ENCODE measurements at regions not wholly inside any gene's neighbourhood (a gene's known extent, or its start where the extent isn't known, plus 50 kb on each side); places are given as distances from the start of the nearest gene placed in this dataset.

DNA sequence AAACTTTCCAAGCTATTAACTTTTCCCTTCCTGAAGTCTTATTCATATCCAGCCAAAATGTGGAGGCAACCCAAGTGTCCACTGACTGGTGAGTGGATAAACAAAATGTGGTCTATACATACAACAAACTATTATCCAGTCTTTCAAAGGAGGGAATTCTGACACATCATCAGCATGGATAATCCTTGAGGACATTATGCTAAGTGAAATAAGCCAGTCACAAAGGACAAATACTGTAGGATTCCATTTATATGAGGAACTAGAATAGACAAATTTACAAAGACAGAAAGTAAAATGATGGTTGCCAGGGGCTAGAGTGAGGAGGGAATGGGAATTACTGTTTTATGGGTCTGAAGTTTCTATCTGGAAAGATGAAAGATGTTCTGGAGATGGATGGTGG lies 178.7 kb upstream of the PITX2 start:
- H3K4me1 ChIP-seq (ENCODE audit: low read length) = no peaks in the 10 kb centered on the region
- no peaks in the 10 kb centered on the region for H3K9me3 ChIP-seq (replicated peaks; ENCODE audit: insufficient read depth, low read length)
- H3K4me2 ChIP-seq (ENCODE audit: low read depth, low read length) = no peak overlapping the region
- H3K79me2 ChIP-seq (ENCODE audit: low read length) = no peaks in the 10 kb centered on the region
- H4K20me1 ChIP-seq (ENCODE audit: insufficient read depth, low read length) = no peaks in the 10 kb centered on the region
- H3K9me2 ChIP-seq (replicated peaks; ENCODE audit: insufficient read depth, low read length) = no peaks in the 10 kb centered on the region
- no peak overlapping the region for H3K9ac ChIP-seq (ENCODE audit: low read length)
- no peak for DNase-seq
- no peaks in the 10 kb centered on the region for H3F3A ChIP-seq (ENCODE audit: insufficient read depth, low read length)
- H3K27me3 ChIP-seq (replicated peaks; ENCODE audit: insufficient read depth, low read length) = no peaks in the 10 kb centered on the region
- H2AFZ ChIP-seq (ENCODE audit: low read length) = no peak overlapping the region
- no peak overlapping the region for H3K4me3 ChIP-seq (ENCODE audit: low read length)
- H3K27ac ChIP-seq (ENCODE audit: low read length) = no peak overlapping the region
- H3K36me3 ChIP-seq (replicated peaks; ENCODE audit: insufficient read depth, low read length) = no peaks in the 10 kb centered on the region
- TF ChIP-seq, protein P1, sequence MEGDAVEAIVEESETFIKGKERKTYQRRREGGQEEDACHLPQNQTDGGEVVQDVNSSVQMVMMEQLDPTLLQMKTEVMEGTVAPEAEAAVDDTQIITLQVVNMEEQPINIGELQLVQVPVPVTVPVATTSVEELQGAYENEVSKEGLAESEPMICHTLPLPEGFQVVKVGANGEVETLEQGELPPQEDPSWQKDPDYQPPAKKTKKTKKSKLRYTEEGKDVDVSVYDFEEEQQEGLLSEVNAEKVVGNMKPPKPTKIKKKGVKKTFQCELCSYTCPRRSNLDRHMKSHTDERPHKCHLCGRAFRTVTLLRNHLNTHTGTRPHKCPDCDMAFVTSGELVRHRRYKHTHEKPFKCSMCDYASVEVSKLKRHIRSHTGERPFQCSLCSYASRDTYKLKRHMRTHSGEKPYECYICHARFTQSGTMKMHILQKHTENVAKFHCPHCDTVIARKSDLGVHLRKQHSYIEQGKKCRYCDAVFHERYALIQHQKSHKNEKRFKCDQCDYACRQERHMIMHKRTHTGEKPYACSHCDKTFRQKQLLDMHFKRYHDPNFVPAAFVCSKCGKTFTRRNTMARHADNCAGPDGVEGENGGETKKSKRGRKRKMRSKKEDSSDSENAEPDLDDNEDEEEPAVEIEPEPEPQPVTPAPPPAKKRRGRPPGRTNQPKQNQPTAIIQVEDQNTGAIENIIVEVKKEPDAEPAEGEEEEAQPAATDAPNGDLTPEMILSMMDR (IDR thresholded peaks at IDR 0.05; ENCODE audit: low read length) = no peak
- TF ChIP-seq EZH2 (optimal IDR thresholded peaks at IDR 0.05; ENCODE audit: low read depth, low read length) (no peak), EZH2phosphoT487 (IDR thresholded peaks at IDR 0.05; ENCODE audit: low read length) (no peak)

DNA sequence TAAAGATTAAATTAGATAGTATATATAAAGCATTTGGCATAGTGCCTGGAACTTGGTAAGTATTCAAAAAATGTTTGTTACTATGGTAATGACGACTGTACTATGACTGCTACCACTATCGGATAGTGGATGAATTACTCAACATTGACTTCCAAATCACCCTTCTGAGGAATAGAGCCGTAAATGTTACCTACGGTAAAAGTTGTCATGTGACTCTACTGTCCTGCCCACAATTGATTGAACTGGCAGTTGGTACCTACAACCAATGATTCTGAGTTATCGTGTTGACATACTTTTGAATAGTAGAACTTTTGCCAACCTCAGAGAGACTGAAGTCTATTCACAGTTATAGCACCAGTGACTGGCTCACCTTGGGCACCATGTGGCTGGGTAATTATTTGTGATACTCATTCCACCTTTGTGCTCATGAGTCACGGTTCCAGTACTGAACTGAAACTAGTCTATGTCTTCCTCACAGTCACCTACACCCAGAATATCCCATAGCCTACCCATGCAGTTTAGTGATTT lies 185.5 kb upstream of the PITX2 start:
- no peaks in the 10 kb centered on the region for H3K9me3 ChIP-seq (replicated peaks; ENCODE audit: insufficient read depth, low read length)
- no peak overlapping the region for H2AFZ ChIP-seq (ENCODE audit: low read length)
- H3K4me1 ChIP-seq (ENCODE audit: low read length) = no peaks in the 10 kb centered on the region
- H3K79me2 ChIP-seq (ENCODE audit: low read length) = no peaks in the 10 kb centered on the region
- H3K27ac ChIP-seq (ENCODE audit: low read length) = no peak overlapping the region
- H3K4me2 ChIP-seq (ENCODE audit: low read depth, low read length) = no peak overlapping the region
- H3K27me3 ChIP-seq (replicated peaks; ENCODE audit: insufficient read depth, low read length) = no peaks in the 10 kb centered on the region
- no peak overlapping the region for H3K4me3 ChIP-seq (ENCODE audit: low read length)
- no peaks in the 10 kb centered on the region for H3F3A ChIP-seq (ENCODE audit: insufficient read depth, low read length)
- no peaks in the 10 kb centered on the region for H4K20me1 ChIP-seq (ENCODE audit: insufficient read depth, low read length)
- no peaks in the 10 kb centered on the region for H3K9me2 ChIP-seq (replicated peaks; ENCODE audit: insufficient read depth, low read length)
- DNase-seq = no peak
- no peaks in the 10 kb centered on the region for H3K36me3 ChIP-seq (replicated peaks; ENCODE audit: insufficient read depth, low read length)
- no peak for TF ChIP-seq EZH2phosphoT487 (IDR thresholded peaks at IDR 0.05; ENCODE audit: low read length)
- no peak for TF ChIP-seq EZH2 (optimal IDR thresholded peaks at IDR 0.05; ENCODE audit: low read depth, low read length)
- TF ChIP-seq, protein P1 (IDR thresholded peaks at IDR 0.05; ENCODE audit: low read length) = no peak
- H3K9ac ChIP-seq (ENCODE audit: low read length) = no peak overlapping the region

DNA sequence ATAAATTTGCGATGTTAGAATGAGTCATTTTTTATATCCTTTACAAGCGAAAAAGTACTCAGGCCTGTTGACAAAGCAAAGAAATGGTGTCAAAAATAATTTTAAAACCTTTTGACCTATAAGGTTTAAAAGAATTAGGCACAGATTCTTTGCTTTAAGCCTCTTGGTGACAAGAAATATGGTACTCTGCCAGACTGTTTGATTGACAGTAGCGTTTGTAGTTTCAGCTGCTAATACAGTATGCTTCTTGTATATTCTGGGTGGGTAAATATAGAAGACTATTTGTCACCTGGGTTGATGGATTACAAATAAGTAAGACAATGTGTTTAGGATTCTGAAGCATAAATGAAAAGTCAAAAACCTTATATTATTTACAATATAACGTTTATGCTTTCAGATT lies 193.1 kb upstream of the PITX2 start:
- Histone ChIP-seq H3F3A (ENCODE audit: insufficient read depth, low read length) (no peaks in the 10 kb centered on the region), H3K27ac (ENCODE audit: low read length) (no peak overlapping the region), H3K4me2 (ENCODE audit: low read depth, low read length) (no peak overlapping the region), H4K20me1 (ENCODE audit: insufficient read depth, low read length) (no peaks in the 10 kb centered on the region), H2AFZ (ENCODE audit: low read length) (no peak overlapping the region), H3K36me3 (replicated peaks; ENCODE audit: insufficient read depth, low read length) (no peaks in the 10 kb centered on the region), H3K9ac (ENCODE audit: low read length) (no peak overlapping the region), H3K9me2 (replicated peaks; ENCODE audit: insufficient read depth, low read length) (no peaks in the 10 kb centered on the region), H3K9me3 (replicated peaks; ENCODE audit: insufficient read depth, low read length) (no peaks in the 10 kb centered on the region), H3K79me2 (ENCODE audit: low read length) (no peaks in the 10 kb centered on the region), H3K27me3 (replicated peaks; ENCODE audit: insufficient read depth, low read length) (no peaks in the 10 kb centered on the region), H3K4me1 (ENCODE audit: low read length) (no peaks in the 10 kb centered on the region), H3K4me3 (ENCODE audit: low read length) (no peak overlapping the region)
- no peak for DNase-seq
- no peak for TF ChIP-seq EZH2 (optimal IDR thresholded peaks at IDR 0.05; ENCODE audit: low read depth, low read length)
- TF ChIP-seq, protein P1 (IDR thresholded peaks at IDR 0.05; ENCODE audit: low read length) = no peak
- TF ChIP-seq EZH2phosphoT487 (IDR thresholded peaks at IDR 0.05; ENCODE audit: low read length) = no peak

Data from MM.1S (cell line).